Esophagus squamous epithelium (tissue), 5 donors: ENCODE measurements at regions not wholly inside any gene's neighbourhood (a gene's known extent, or its start where the extent isn't known, plus 50 kb on each side); places are given as distances from the start of the nearest gene placed in this dataset.

Source experiments
- DNase-seq: peaks from one replicate; lab custom pipeline; 2025; lab: John Stamatoyannopoulos, UW
- H3K27ac ChIP-seq, 4 donors: fragments of 200-600 bp; sonication (generic); one replicate each; pipeline ENCODE4 v1.5.1; 2016 to 2019; ENCODE audit warnings: mild to moderate bottlenecking in 1 of 4
- H3K27me3 ChIP-seq, 4 donors: fragments of 200-600 bp; sonication (generic); 1 replicate in 3 of 4; 2 replicates in 1 of 4; pipeline versions ENCODE4 v1.5.1 to v1.6.0; 2017 to 2021; ENCODE audit warnings: antibody characterized with exemption in 1 of 4
- H3K36me3 ChIP-seq, 3 donors: fragments of 200-600 bp; sonication (generic); one replicate each; pipeline ENCODE4 v1.5.1; 2016 to 2019
- H3K4me1 ChIP-seq, 3 donors: fragments of 200-600 bp; sonication (generic); one replicate each; pipeline ENCODE4 v1.5.1; 2017 to 2019
- H3K4me3 ChIP-seq, 4 donors: fragments of 200-600 bp; sonication (generic); 1 replicate in 3 of 4; 2 replicates in 1 of 4; pipeline ENCODE4 v1.5.1; 2016 to 2019; ENCODE audit warnings: mild to moderate bottlenecking in 2 of 4, moderate library complexity in 1 of 4
- H3K9me3 ChIP-seq, 3 donors: fragments of 200-600 bp; sonication (generic); one replicate each; pipeline ENCODE4 v1.5.1; 2016 to 2019
- CTCF ChIP-seq, 6 experiments: fragments of 450-650 bp in 4 of 6; fragments of 200-600 bp in 2 of 6; sonication (generic) in 2 of 6; IDR thresholded peaks; one replicate each; pipeline ENCODE4 v1.5.1; 2016 to 2019; ENCODE audit warnings: antibody characterized with exemption in 6 of 6, mild to moderate bottlenecking in 4 of 6, moderate library complexity in 4 of 6
- POLR2A ChIP-seq, 4 donors: fragments of 450-650 bp; IDR thresholded peaks; one replicate each; pipeline ENCODE4 v1.6.1; 2017; ENCODE audit warnings: antibody characterized with exemption in 4 of 4, mild to moderate bottlenecking in 4 of 4, moderate library complexity in 3 of 4
- WGBS, 2 donors: methylation state at CpG; one replicate each; pipeline ENCODE4 v1.1.5; 2018; 5-methylcytosine and 5-hydroxymethylcytosine counted together
- intact Hi-C: fragments of 100-400 bp; cut with DNase I; formaldehyde crosslinking; loops from one replicate; pipeline ENCODE4 v1.15.0; 2022
- donor health status: DM: yes; HTN: yes; CAD: no.

- intact Hi-C loops, result no loop called here
- no peaks in the 10 kb centered on the region for H3K27me3 ChIP-seq
- WGBS, 2 donors, result 41 to 47% methylated on average over 5 of the region's 5 CpGs
- H3K4me3 ChIP-seq, result no peak overlapping the region
- TF ChIP-seq CTCF (IDR thresholded peaks at IDR 0.05) (no peak), POLR2A (IDR thresholded peaks at IDR 0.05) (no peak)
- no peak for DNase-seq
- H3K27ac ChIP-seq, result no peak overlapping the region
- H3K36me3 ChIP-seq, result no peaks in the 10 kb centered on the region
- no peaks in the 10 kb centered on the region for H3K9me3 ChIP-seq
- no peaks in the 10 kb centered on the region for H3K4me1 ChIP-seq
Measured at GRCh38 chr14:83548061-83548839, 1981.7 kb upstream of the FLRT2 start.

DNA sequence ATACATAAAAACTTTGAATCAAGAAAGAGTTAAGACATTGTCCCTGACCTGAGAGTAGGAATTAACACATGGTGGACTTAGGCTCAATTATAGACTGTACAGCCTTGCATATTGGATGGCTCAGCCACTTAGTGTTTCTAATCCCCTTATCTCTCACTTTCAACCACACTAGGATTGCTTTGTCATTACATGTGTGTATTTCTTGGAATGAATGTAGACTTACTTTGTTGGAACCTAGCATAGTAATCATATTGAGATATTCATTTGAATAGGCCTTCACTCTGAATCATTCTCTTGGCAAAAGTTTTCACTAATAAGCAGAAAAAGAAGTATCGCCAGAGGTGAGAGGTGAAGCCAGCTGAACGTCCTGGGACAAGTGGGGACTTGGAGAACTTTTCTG is 1973.9 kb upstream of the FLRT2 start:
- H3K9me3 ChIP-seq, result no peaks in the 10 kb centered on the region
- no peaks in the 10 kb centered on the region for H3K36me3 ChIP-seq
- intact Hi-C loops, result no loop called here
- 21 to 69% methylated on average over 2 of the region's 2 CpGs for WGBS, 2 donors
- no peak overlapping the region for H3K4me3 ChIP-seq
- H3K4me1 ChIP-seq, result no peaks in the 10 kb centered on the region
- TF ChIP-seq POLR2A (IDR thresholded peaks at IDR 0.05), result no peak
- no peak for TF ChIP-seq CTCF (IDR thresholded peaks at IDR 0.05)
- no peak for DNase-seq
- no peak overlapping the region for H3K27ac ChIP-seq
- no peaks in the 10 kb centered on the region for H3K27me3 ChIP-seq

DNA sequence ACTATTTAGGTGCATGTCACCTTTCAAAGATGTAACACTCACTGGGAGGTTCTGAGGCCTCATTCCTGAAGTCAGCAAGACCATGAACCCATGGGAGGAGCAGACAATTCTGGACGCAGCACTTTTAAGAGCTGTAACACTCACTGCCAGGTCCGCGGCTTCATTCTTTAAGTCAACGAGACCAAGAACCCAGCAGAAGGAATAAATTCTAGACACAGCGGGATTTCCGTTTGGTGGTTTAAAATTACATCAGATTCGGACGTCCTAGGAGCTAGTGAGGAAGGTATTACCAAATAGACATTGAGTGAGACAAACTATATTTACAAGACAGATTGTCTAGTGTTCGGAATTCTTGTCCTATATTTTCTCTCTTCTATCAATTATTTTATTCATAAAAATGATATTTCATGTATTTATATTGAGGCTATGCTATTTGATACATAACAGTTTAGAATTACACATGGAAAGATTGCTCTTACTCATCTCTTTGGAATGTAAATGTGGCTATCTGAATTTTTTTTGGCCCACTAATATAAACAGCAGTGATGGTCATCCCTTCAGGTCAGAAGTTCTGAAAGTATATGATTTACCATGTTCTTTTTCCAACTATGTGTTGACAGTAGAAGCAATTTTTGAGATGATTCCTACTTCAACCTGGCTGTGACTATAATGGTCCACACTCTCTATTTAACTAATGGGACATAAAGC is 1973.0 kb upstream of the FLRT2 start:
- DNase-seq, result no peak
- H3K27ac ChIP-seq, result no peak overlapping the region
- H3K36me3 ChIP-seq, result no peaks in the 10 kb centered on the region
- no peaks in the 10 kb centered on the region for H3K9me3 ChIP-seq
- no peaks in the 10 kb centered on the region for H3K4me1 ChIP-seq
- H3K4me3 ChIP-seq, result no peak overlapping the region
- WGBS, 2 donors, result 89 to 92% methylated on average over 9 of the region's 9 CpGs
- no peak for TF ChIP-seq POLR2A (IDR thresholded peaks at IDR 0.05)
- no peaks in the 10 kb centered on the region for H3K27me3 ChIP-seq
- intact Hi-C loops, result no loop called here

DNA sequence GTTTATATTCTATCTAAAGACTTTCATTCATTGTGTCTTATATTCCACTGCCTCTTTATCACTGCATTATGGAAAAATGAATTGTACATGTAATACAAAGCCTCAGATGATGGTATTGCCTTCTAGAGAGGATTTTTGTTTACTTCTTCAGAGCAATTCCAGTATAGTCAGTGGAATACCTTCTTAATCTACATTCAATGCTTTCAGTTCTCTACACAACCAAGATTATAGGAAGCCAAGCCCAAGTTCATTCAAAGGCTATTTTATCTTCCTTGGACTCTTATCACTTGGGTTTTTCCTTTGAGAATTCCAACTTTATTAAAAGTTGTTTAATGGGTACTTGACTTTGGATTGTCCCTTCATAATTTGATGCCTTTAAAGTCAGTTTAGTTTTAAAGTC is 1971.0 kb upstream of the FLRT2 start:
- no peak for DNase-seq
- H3K36me3 ChIP-seq, result no peaks in the 10 kb centered on the region
- no peaks in the 10 kb centered on the region for H3K9me3 ChIP-seq
- H3K27ac ChIP-seq, result no peak overlapping the region
- H3K4me1 ChIP-seq, result no peaks in the 10 kb centered on the region
- TF ChIP-seq POLR2A (IDR thresholded peaks at IDR 0.05) (no peak), CTCF (IDR thresholded peaks at IDR 0.05) (no peak)
- H3K27me3 ChIP-seq, result no peaks in the 10 kb centered on the region
- intact Hi-C loops, result no loop called here
- H3K4me3 ChIP-seq, result no peak overlapping the region

- H3K36me3 ChIP-seq, result no peaks in the 10 kb centered on the region
- H3K9me3 ChIP-seq, result no peaks in the 10 kb centered on the region
- no peak for DNase-seq
- H3K27ac ChIP-seq, result no peak overlapping the region
- no peak for TF ChIP-seq CTCF (IDR thresholded peaks at IDR 0.05)
- no peak for TF ChIP-seq POLR2A (IDR thresholded peaks at IDR 0.05)
- H3K4me3 ChIP-seq, result no peak overlapping the region
- H3K4me1 ChIP-seq, result no peaks in the 10 kb centered on the region
- intact Hi-C loops, result no loop called here
- no peaks in the 10 kb centered on the region for H3K27me3 ChIP-seq
Measured at GRCh38 chr14:83559721-83560120, 1970.2 kb upstream of the FLRT2 start.
